ENCODE measurements at regions not wholly inside any gene's neighbourhood (a gene's known extent, or its start where the extent isn't known, plus 50 kb on each side); places are given as distances from the start of the nearest gene placed in this dataset.

GRCh38 chr13:57932061-57932460 is 300.5 kb downstream of the PCDH17 start:
- no peak overlapping the region for H3K9ac ChIP-seq (ENCODE audit: low read length)
- ChIA-PET POLR2A (ENCODE audit: unreplicated experiment) (no interaction called here), CTCF (no interaction called here)
- H3K9me2 ChIP-seq (replicated peaks; ENCODE audit: low read length), result no peaks in the 10 kb centered on the region
- no TSS peak for BruUV-seq (replicated peaks)
- DNase-seq, result no peak
- no peaks in the 10 kb centered on the region for H3K36me3 ChIP-seq (ENCODE audit: low read depth, low read length)
- H3K4me3 ChIP-seq (ENCODE audit: low read length), result no peak overlapping the region
- no peaks in the 10 kb centered on the region for H3K27me3 ChIP-seq (ENCODE audit: low read length)
- no peak for ATAC-seq
- no peak overlapping the region for H2AFZ ChIP-seq (ENCODE audit: low read length)
- H3K27ac ChIP-seq (ENCODE audit: low read length), result no peak overlapping the region
- TF ChIP-seq EZH2phosphoT487 (IDR thresholded peaks at IDR 0.05; ENCODE audit: borderline replicate concordance, low read length) (no peak), EZH2 (IDR thresholded peaks at IDR 0.05; ENCODE audit: low read length, unreplicated experiment) (no peak)
- H3K79me2 ChIP-seq (ENCODE audit: low read length), result no peaks in the 10 kb centered on the region
- H3K9me3 ChIP-seq (ENCODE audit: low read length), result 0 out of 2 replicates have a peak, but pooled peaks cover 4% of the 10 kb centered on the region
- H3F3A ChIP-seq (ENCODE audit: low read length, unreplicated experiment), result no peaks in the 10 kb centered on the region
- H3K4me1 ChIP-seq (ENCODE audit: insufficient read depth, low read length), result no peaks in the 10 kb centered on the region
- H3K4me2 ChIP-seq (ENCODE audit: low read length), result no peak overlapping the region
- intact Hi-C loops (cut with micrococcal nuclease), result no loop called here
- no peaks in the 10 kb centered on the region for H4K20me1 ChIP-seq (ENCODE audit: low read length)

GRCh38 chr13:57933606-57934005 is 302.1 kb downstream of the PCDH17 start:
- H4K20me1 ChIP-seq (ENCODE audit: low read length), result no peaks in the 10 kb centered on the region
- H3K4me1 ChIP-seq (ENCODE audit: insufficient read depth, low read length), result no peaks in the 10 kb centered on the region
- no peaks in the 10 kb centered on the region for H3K27me3 ChIP-seq (ENCODE audit: low read length)
- ChIA-PET POLR2A (ENCODE audit: unreplicated experiment) (no interaction called here), CTCF (no interaction called here)
- no peaks in the 10 kb centered on the region for H3K9me2 ChIP-seq (replicated peaks; ENCODE audit: low read length)
- no peaks in the 10 kb centered on the region for H3K79me2 ChIP-seq (ENCODE audit: low read length)
- no peaks in the 10 kb centered on the region for H3F3A ChIP-seq (ENCODE audit: low read length, unreplicated experiment)
- DNase-seq, result no peak
- intact Hi-C loops (cut with micrococcal nuclease), result no loop called here
- no peak for ATAC-seq
- TF ChIP-seq, protein P1, sequence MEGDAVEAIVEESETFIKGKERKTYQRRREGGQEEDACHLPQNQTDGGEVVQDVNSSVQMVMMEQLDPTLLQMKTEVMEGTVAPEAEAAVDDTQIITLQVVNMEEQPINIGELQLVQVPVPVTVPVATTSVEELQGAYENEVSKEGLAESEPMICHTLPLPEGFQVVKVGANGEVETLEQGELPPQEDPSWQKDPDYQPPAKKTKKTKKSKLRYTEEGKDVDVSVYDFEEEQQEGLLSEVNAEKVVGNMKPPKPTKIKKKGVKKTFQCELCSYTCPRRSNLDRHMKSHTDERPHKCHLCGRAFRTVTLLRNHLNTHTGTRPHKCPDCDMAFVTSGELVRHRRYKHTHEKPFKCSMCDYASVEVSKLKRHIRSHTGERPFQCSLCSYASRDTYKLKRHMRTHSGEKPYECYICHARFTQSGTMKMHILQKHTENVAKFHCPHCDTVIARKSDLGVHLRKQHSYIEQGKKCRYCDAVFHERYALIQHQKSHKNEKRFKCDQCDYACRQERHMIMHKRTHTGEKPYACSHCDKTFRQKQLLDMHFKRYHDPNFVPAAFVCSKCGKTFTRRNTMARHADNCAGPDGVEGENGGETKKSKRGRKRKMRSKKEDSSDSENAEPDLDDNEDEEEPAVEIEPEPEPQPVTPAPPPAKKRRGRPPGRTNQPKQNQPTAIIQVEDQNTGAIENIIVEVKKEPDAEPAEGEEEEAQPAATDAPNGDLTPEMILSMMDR (conservative IDR thresholded peaks at IDR 0.05; ENCODE audit: low read depth, low read length), result no peak
- no peak for TF ChIP-seq EZH2phosphoT487 (IDR thresholded peaks at IDR 0.05; ENCODE audit: borderline replicate concordance, low read length)
- no peak for TF ChIP-seq EZH2 (IDR thresholded peaks at IDR 0.05; ENCODE audit: low read length, unreplicated experiment)
- no peak overlapping the region for H2AFZ ChIP-seq (ENCODE audit: low read length)
- H3K27ac ChIP-seq (ENCODE audit: low read length), result no peak overlapping the region
- H3K9ac ChIP-seq (ENCODE audit: low read length), result no peak overlapping the region
- H3K36me3 ChIP-seq (ENCODE audit: low read depth, low read length), result no peaks in the 10 kb centered on the region
- H3K4me3 ChIP-seq (ENCODE audit: low read length), result no peak overlapping the region
- 0 out of 2 replicates have a peak, but pooled peaks cover 4% of the 10 kb centered on the region for H3K9me3 ChIP-seq (ENCODE audit: low read length)
- BruUV-seq (replicated peaks), result no TSS peak
- no peak overlapping the region for H3K4me2 ChIP-seq (ENCODE audit: low read length)

DNA sequence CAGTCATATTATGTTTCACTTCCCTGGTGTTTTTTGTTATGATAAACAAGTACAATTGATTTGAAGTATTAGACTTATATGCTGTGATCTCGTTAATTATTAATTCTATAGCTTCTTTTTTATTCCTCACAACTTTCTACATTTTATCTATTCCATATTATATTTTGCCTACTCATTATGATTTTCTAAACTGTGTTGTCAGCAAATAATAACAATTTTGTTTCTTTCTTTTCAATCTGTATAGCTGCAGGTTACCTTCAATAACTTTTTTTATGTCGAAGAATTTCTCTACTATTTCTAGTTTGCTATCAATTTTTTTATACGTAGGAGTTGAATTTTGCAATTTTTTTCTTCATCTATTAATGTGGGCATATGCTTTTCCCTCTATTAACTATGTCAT is 304.4 kb downstream of the PCDH17 start:
- DNase-seq (no peak), ATAC-seq (no peak)
- POLR2A ChIA-PET (ENCODE audit: unreplicated experiment), result no interaction called here
- H3K9me3 ChIP-seq (ENCODE audit: low read length), result 0 out of 2 replicates have a peak, but pooled peaks cover 4% of the 10 kb centered on the region
- no peaks in the 10 kb centered on the region for H3K27me3 ChIP-seq (ENCODE audit: low read length)
- no peaks in the 10 kb centered on the region for H3K79me2 ChIP-seq (ENCODE audit: low read length)
- no peak overlapping the region for H3K27ac ChIP-seq (ENCODE audit: low read length)
- CTCF ChIA-PET, result no interaction called here
- TF ChIP-seq EZH2phosphoT487 (IDR thresholded peaks at IDR 0.05; ENCODE audit: borderline replicate concordance, low read length), result no peak
- TF ChIP-seq, protein P1 (conservative IDR thresholded peaks at IDR 0.05; ENCODE audit: low read depth, low read length), result no peak
- TF ChIP-seq EZH2 (IDR thresholded peaks at IDR 0.05; ENCODE audit: low read length, unreplicated experiment), result no peak
- H3K9me2 ChIP-seq (replicated peaks; ENCODE audit: low read length), result no peaks in the 10 kb centered on the region
- intact Hi-C loops (cut with micrococcal nuclease), result no loop called here
- no peaks in the 10 kb centered on the region for H3F3A ChIP-seq (ENCODE audit: low read length, unreplicated experiment)
- no peak overlapping the region for H3K9ac ChIP-seq (ENCODE audit: low read length)
- H3K4me1 ChIP-seq (ENCODE audit: insufficient read depth, low read length), result no peaks in the 10 kb centered on the region
- H2AFZ ChIP-seq (ENCODE audit: low read length), result no peak overlapping the region
- BruUV-seq (replicated peaks), result no TSS peak
- no peaks in the 10 kb centered on the region for H3K36me3 ChIP-seq (ENCODE audit: low read depth, low read length)
- no peaks in the 10 kb centered on the region for H4K20me1 ChIP-seq (ENCODE audit: low read length)
- no peak overlapping the region for H3K4me3 ChIP-seq (ENCODE audit: low read length)
- H3K4me2 ChIP-seq (ENCODE audit: low read length), result no peak overlapping the region
